Omental fat pad (tissue), 3 donors: ENCODE measurements at regions not wholly inside any gene's neighbourhood (a gene's known extent, or its start where the extent isn't known, plus 50 kb on each side); places are given as distances from the start of the nearest gene placed in this dataset.

Source experiments
- ATAC-seq: fragments of 150-250 bp; one replicate; pipeline ENCODE4 v1.9.1; 2016; ENCODE audit warnings: mild to moderate bottlenecking, moderate library complexity; ENCODE audit not compliant: low FRiP score
- DNase-seq: peaks from one replicate; pipeline ENCODE4 v3.0.0-alpha.2; 2019; ENCODE audit warnings: low spot score
- TF ChIP-seq, protein P1 (sequence below), 3 donors: fragments of 450-650 bp; IDR thresholded peaks; one replicate each; pipeline ENCODE4 v1.5.1; 2016 to 2017; ENCODE audit warnings: antibody characterized with exemption in 3 of 3, mild to moderate bottlenecking in 3 of 3, moderate library complexity in 2 of 3

DNA sequence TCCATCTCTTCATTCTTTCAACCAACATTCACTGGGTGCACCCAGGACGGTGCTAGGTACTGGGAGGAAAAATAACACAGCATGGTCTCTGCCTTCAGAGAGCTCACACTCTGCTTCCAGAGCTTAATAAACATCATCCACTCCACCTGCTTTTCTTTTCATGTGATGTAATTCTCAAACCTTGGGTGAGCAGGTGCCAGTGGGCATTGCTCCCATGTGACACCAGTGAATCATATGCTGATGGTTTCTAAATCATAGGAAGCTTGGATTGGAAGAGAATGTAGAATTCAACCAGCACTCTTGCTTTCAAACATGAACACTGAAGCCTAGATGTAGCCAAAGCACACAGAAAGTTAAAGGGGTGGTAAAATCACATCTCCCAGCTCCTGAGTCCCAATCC lies 189.8 kb downstream of the FOXA2 start:
- TF ChIP-seq, protein P1, sequence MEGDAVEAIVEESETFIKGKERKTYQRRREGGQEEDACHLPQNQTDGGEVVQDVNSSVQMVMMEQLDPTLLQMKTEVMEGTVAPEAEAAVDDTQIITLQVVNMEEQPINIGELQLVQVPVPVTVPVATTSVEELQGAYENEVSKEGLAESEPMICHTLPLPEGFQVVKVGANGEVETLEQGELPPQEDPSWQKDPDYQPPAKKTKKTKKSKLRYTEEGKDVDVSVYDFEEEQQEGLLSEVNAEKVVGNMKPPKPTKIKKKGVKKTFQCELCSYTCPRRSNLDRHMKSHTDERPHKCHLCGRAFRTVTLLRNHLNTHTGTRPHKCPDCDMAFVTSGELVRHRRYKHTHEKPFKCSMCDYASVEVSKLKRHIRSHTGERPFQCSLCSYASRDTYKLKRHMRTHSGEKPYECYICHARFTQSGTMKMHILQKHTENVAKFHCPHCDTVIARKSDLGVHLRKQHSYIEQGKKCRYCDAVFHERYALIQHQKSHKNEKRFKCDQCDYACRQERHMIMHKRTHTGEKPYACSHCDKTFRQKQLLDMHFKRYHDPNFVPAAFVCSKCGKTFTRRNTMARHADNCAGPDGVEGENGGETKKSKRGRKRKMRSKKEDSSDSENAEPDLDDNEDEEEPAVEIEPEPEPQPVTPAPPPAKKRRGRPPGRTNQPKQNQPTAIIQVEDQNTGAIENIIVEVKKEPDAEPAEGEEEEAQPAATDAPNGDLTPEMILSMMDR (IDR thresholded peaks at IDR 0.05): no peak
- DNase-seq: no peak
- no peak for ATAC-seq

DNA sequence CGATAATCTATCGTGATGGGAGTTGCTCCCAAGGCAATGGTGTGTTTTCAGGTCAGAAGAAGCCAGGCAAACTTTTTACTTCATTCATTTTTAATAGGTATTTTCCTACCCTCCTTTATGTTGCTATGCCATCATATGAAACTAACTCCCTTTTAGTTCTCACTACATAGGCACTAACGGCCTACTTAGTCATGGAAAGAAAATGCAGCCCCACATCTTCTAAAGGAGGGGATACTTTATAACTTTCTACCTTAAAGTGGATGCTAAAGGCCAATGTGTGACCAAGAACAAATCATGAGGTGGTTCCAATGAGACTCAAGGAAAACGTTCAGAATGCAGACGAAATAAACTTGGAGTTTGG lies 193.8 kb downstream of the FOXA2 start:
- TF ChIP-seq, protein P1 (IDR thresholded peaks at IDR 0.05): no peak
- ATAC-seq: peak; percentile 50
- DNase-seq: no peak

DNA sequence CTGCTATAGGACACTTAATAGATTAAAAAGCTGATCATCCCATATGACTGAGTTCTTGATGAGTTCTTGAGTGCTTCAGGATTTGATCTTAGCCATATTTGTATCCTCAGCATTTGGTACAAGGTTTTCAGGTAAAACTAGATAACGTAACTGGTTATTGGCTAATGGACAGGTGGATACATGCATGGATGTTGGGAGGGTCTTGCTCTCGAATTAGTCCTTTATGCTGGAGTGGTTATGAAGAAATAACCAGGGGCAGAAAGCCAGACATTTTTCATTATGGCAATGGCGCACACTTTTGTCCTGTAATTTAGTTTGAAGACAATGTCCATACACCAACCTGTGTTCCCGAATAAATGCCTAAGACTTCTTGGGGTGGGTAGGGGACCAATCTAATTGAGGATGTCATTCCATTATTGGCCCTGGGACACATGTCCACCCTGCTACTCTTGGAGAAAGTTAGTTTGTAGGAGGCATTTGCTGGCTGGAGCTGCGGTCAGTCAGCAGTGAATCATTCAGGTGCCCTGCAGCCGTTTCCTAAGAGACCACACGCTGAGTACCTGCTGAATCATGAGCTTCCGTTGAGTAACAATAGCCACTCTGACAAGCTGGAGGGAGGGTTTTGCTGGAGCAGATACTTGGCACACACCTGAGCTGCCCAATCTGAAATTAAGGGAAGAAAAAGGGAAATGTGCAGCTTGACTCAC lies 194.4 kb downstream of the FOXA2 start:
- TF ChIP-seq, protein P1 (IDR thresholded peaks at IDR 0.05): no peak
- DNase-seq (no peak), ATAC-seq (peak; percentile 83)

- TF ChIP-seq, protein P1 (IDR thresholded peaks at IDR 0.05): no peak
- DNase-seq: no peak
- no peak for ATAC-seq
Measured at GRCh38 chr20:22387452-22387851, 196.9 kb downstream of the FOXA2 start.

GRCh38 chr20:22386306-22386623 lies 198.1 kb downstream of the FOXA2 start:
- TF ChIP-seq, protein P1 (IDR thresholded peaks at IDR 0.05): no peak

GRCh38 chr20:22385602-22386305 lies 198.6 kb downstream of the FOXA2 start:
- ATAC-seq (no peak), DNase-seq (no peak)
- TF ChIP-seq, protein P1 (IDR thresholded peaks at IDR 0.05): no peak

More at GRCh38 chr20:22386306-22386623, 198.1 kb downstream of the FOXA2 start:
- DNase-seq (no peak), ATAC-seq (no peak)

DNA sequence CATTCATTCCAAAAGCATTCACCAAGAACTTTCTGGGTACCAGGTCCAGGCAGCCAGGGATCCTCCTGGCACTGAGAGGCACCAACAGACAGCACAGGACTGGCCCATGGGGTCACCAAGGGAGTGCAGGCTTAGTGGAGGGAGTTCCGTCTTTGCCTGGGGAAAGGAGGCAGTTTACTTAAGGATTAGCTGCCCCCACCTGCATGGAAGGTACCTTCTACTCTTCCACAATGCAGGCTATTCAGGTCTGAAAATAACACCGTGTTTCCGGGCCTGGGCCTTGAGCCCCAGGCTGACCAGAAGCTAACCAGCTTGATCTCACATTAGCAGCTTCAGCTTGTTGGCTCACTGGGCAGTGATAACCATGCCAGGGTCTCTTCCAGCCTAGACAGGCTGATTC lies 199.4 kb downstream of the FOXA2 start:
- ATAC-seq (no peak), DNase-seq (no peak)
- TF ChIP-seq, protein P1 (IDR thresholded peaks at IDR 0.05): no peak
